OCI-LY1 (cell line): ENCODE measurements at regions not wholly inside any gene's neighbourhood (a gene's known extent, or its start where the extent isn't known, plus 50 kb on each side); places are given as distances from the start of the nearest gene placed in this dataset.

ENCODE experiments used
- EZH2 ChIP-seq: fragments of 200-600 bp; sonication (generic), shearing (Covaris generic); IDR thresholded peaks from 2 replicates; pipeline ENCODE4 v1.8.0; 2017; ENCODE audit warnings: borderline replicate concordance, mixed run types, mild to moderate bottlenecking, antibody characterized with exemption, low read length, moderate library complexity, mixed read lengths
- TF ChIP-seq, protein P1 (sequence below): fragments of 200-600 bp; sonication (generic), shearing (Covaris generic); IDR thresholded peaks from 2 replicates; pipeline ENCODE4 v1.5.1; 2017; ENCODE audit warnings: mild to moderate bottlenecking, antibody characterized with exemption, low read length, moderate library complexity, mixed read lengths

DNA sequence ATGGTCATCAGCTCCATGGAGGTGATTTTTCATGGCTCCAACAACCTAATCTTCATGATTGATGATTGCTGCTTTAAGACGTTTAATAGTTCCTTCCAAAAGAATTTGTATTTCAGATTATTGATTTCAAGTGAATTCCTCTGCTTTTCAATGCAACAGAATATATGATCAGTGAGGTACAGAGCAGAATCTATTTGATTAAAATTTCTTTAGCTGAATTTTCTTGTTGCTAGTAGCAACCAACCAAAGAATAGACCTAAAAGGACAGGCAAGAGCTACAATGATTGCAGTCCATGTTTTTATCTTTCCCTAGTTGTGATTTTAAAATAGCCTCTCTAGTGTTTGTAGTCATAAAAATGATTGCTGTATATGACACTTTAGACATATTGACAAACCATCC lies 76.8 kb upstream of the SCEL start:
- TF ChIP-seq, protein P1, sequence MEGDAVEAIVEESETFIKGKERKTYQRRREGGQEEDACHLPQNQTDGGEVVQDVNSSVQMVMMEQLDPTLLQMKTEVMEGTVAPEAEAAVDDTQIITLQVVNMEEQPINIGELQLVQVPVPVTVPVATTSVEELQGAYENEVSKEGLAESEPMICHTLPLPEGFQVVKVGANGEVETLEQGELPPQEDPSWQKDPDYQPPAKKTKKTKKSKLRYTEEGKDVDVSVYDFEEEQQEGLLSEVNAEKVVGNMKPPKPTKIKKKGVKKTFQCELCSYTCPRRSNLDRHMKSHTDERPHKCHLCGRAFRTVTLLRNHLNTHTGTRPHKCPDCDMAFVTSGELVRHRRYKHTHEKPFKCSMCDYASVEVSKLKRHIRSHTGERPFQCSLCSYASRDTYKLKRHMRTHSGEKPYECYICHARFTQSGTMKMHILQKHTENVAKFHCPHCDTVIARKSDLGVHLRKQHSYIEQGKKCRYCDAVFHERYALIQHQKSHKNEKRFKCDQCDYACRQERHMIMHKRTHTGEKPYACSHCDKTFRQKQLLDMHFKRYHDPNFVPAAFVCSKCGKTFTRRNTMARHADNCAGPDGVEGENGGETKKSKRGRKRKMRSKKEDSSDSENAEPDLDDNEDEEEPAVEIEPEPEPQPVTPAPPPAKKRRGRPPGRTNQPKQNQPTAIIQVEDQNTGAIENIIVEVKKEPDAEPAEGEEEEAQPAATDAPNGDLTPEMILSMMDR, result no peak
- no peak for TF ChIP-seq EZH2
